ENCODE measurements at regions not wholly inside any gene's neighbourhood (a gene's known extent, or its start where the extent isn't known, plus 50 kb on each side); places are given as distances from the start of the nearest gene placed in this dataset.

DNA sequence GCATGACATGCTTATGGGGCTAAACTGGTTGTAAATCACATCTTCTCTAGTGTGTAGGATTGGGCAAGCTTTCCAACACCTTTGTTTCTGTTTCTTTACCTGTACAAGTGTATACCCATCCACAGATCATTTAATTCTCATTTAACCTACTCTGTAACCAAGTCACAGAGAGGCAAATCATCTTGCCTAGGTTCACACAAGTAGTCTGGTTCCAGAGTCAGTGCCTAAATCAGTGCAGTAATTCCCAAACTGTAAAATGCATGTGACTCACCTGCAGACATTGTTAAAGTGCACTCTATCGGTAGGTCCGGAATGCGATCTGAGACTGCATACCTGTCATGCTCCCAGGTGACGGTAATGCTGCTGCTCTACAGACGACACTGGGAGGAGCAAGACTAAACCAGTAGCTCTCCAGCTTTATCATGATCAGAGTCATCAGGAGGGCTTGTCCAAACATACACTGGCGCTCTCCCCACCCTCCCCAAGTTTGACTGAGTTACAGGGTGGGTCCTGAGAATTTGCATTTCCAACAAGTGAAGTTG is 107.9 kb upstream of the FREM1 start:
- in situ Hi-C loops (cut with HindIII; ENCODE audit: low pct_unique_long_range_greater_than_20kb, low sequenced_read_pairs) (no loop called here), intact Hi-C loops (cut with micrococcal nuclease; ENCODE audit: unreplicated experiment) (no loop called here)
- no peaks in the 10 kb centered on the region for H3K4me1 ChIP-seq (ENCODE audit: control insufficient read depth, insufficient read depth, low read length)
- no peaks in the 10 kb centered on the region for H3K9me3 ChIP-seq (ENCODE audit: control insufficient read depth, insufficient read depth, low read depth, low read length)
- H3K4me3 ChIP-seq (ENCODE audit: low read depth in 2 of 2, low read length in 2 of 2) = no peak overlapping the region
- no TSS peak for BruUV-seq (replicated peaks)
- H3K27me3 ChIP-seq (ENCODE audit: control insufficient read depth, insufficient read depth, low read length) = no peaks in the 10 kb centered on the region
- no peak for TF ChIP-seq CTCF (IDR thresholded peaks at IDR 0.05)
- no peak for TF ChIP-seq SIN3A (IDR thresholded peaks at IDR 0.05; ENCODE audit: borderline replicate concordance, insufficient read depth, low read depth, low read length)
- TF ChIP-seq, protein P1, sequence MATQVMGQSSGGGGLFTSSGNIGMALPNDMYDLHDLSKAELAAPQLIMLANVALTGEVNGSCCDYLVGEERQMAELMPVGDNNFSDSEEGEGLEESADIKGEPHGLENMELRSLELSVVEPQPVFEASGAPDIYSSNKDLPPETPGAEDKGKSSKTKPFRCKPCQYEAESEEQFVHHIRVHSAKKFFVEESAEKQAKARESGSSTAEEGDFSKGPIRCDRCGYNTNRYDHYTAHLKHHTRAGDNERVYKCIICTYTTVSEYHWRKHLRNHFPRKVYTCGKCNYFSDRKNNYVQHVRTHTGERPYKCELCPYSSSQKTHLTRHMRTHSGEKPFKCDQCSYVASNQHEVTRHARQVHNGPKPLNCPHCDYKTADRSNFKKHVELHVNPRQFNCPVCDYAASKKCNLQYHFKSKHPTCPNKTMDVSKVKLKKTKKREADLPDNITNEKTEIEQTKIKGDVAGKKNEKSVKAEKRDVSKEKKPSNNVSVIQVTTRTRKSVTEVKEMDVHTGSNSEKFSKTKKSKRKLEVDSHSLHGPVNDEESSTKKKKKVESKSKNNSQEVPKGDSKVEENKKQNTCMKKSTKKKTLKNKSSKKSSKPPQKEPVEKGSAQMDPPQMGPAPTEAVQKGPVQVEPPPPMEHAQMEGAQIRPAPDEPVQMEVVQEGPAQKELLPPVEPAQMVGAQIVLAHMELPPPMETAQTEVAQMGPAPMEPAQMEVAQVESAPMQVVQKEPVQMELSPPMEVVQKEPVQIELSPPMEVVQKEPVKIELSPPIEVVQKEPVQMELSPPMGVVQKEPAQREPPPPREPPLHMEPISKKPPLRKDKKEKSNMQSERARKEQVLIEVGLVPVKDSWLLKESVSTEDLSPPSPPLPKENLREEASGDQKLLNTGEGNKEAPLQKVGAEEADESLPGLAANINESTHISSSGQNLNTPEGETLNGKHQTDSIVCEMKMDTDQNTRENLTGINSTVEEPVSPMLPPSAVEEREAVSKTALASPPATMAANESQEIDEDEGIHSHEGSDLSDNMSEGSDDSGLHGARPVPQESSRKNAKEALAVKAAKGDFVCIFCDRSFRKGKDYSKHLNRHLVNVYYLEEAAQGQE (IDR thresholded peaks at IDR 0.05; ENCODE audit: insufficient read depth in 1 of 2, low read depth in 2 of 2, low read length in 1 of 2) = no peak
- TF ChIP-seq POLR2AphosphoS5 (IDR thresholded peaks at IDR 0.05; ENCODE audit: low read depth, low read length) = no peak
- TF ChIP-seq TCF7L2 (IDR thresholded peaks at IDR 0.05; ENCODE audit: low read depth, low read length) = no peak
- ChIA-PET CTCF (no interaction called here), POLR2A (no interaction called here)
- ATAC-seq (no peak), DNase-seq (ENCODE audit: low read depth, low spot score) (no peak)
- H3K36me3 ChIP-seq (ENCODE audit: control insufficient read depth, insufficient read depth, low read length) = no peaks in the 10 kb centered on the region
- no peak overlapping the region for H3K27ac ChIP-seq (ENCODE audit: low read length)

DNA sequence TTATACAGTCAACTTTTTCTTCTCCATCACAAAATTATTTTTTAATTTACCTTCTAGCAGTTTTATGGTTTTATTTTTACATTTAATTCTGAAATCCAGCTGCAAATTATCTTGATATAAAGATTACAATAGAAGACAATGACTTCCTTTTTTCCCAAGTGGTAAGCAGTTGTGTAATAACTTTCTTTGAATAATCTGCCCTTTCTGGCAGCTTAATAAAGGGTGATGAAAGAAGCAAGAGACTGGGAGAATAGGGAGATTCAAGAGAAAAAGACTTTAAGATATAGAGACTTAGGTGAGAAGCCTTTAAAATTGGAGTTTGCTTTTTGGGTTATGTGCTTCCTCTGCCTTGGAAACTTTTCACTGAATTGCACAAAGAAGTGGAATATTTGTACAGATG is 100.4 kb upstream of the FREM1 start:
- no peaks in the 10 kb centered on the region for H3K9me3 ChIP-seq (ENCODE audit: control insufficient read depth, insufficient read depth, low read depth, low read length)
- no peak for DNase-seq (ENCODE audit: low read depth, low spot score)
- TF ChIP-seq POLR2AphosphoS5 (IDR thresholded peaks at IDR 0.05; ENCODE audit: low read depth, low read length) = no peak
- TF ChIP-seq, protein P1 (IDR thresholded peaks at IDR 0.05; ENCODE audit: insufficient read depth in 1 of 2, low read depth in 2 of 2, low read length in 1 of 2) = no peak
- TF ChIP-seq SIN3A (IDR thresholded peaks at IDR 0.05; ENCODE audit: borderline replicate concordance, insufficient read depth, low read depth, low read length) = no peak
- TF ChIP-seq CTCF (IDR thresholded peaks at IDR 0.05) = no peak
- no peak for TF ChIP-seq TCF7L2 (IDR thresholded peaks at IDR 0.05; ENCODE audit: low read depth, low read length)
- H3K4me1 ChIP-seq (ENCODE audit: control insufficient read depth, insufficient read depth, low read length) = no peaks in the 10 kb centered on the region
- no peak overlapping the region for H3K4me3 ChIP-seq (ENCODE audit: low read depth in 2 of 2, low read length in 2 of 2)
- H3K27ac ChIP-seq (ENCODE audit: low read length) = no peak overlapping the region
- POLR2A ChIA-PET = no interaction called here
- BruUV-seq (replicated peaks) = no TSS peak
- no peaks in the 10 kb centered on the region for H3K27me3 ChIP-seq (ENCODE audit: control insufficient read depth, insufficient read depth, low read length)
- no peaks in the 10 kb centered on the region for H3K36me3 ChIP-seq (ENCODE audit: control insufficient read depth, insufficient read depth, low read length)
- CTCF ChIA-PET = no interaction called here
- intact Hi-C loops (cut with micrococcal nuclease; ENCODE audit: unreplicated experiment) = no loop called here
- ATAC-seq = no peak
- in situ Hi-C loops (cut with HindIII; ENCODE audit: low pct_unique_long_range_greater_than_20kb, low sequenced_read_pairs) = no loop called here
